Stomach (tissue), 4 donors: ENCODE measurements at regions not wholly inside any gene's neighbourhood (a gene's known extent, or its start where the extent isn't known, plus 50 kb on each side); places are given as distances from the start of the nearest gene placed in this dataset.

Experiments used
- CTCF ChIP-seq, 7 experiments: fragments of 450-650 bp in 4 of 7; fragments of 200-600 bp in 3 of 7; sonication (generic) in 3 of 7; IDR thresholded peaks; one replicate each; pipeline ENCODE4 v1.5.1; 2016 to 2019; ENCODE audit warnings: antibody characterized with exemption in 7 of 7, control low read depth in 2 of 7, mild to moderate bottlenecking in 1 of 7
- EP300 ChIP-seq: sonication (generic); formaldehyde crosslinking; IDR thresholded peaks from one replicate; pipeline ENCODE4 v1.6.1; 2017; ENCODE audit warnings: antibody characterized with exemption
- POLR2A ChIP-seq, 4 donors: fragments of 450-650 bp; IDR thresholded peaks; one replicate each; pipeline ENCODE4 v1.6.1; 2016; ENCODE audit warnings: antibody characterized with exemption in 4 of 4, control low read depth in 2 of 4, mild to moderate bottlenecking in 1 of 4, moderate library complexity in 1 of 4
- POLR2AphosphoS5 ChIP-seq, 3 donors: sonication (generic); formaldehyde crosslinking; IDR thresholded peaks; one replicate each; pipeline ENCODE4 v1.6.1; 2016; ENCODE audit warnings: antibody characterized with exemption in 3 of 3

GRCh38 chr15:97013491-97013890 lies 683.0 kb downstream of the NR2F2 start:
- TF ChIP-seq CTCF (IDR thresholded peaks at IDR 0.05) (no peak), POLR2A (IDR thresholded peaks at IDR 0.05) (no peak), POLR2AphosphoS5 (IDR thresholded peaks at IDR 0.05) (no peak), EP300 (no peak)
